GM23338 (cell line): ENCODE measurements at regions not wholly inside any gene's neighbourhood (a gene's known extent, or its start where the extent isn't known, plus 50 kb on each side); places are given as distances from the start of the nearest gene placed in this dataset.

Experiments used
- CREB1 ChIP-seq: fragments of 250-450 bp; sonication (Bioruptor Pico); IDR thresholded peaks from 2 replicates; pipeline ENCODE4 v1.5.0; 2020; ENCODE audit warnings: low read depth, mild to moderate bottlenecking, moderate library complexity
- EZH2 ChIP-seq: fragments of 200-600 bp; sonication (generic); IDR thresholded peaks from one replicate; pipeline ENCODE4 v1.8.0; 2017; ENCODE audit warnings: antibody characterized with exemption, mild to moderate bottlenecking, low read depth; ENCODE audit not compliant: unreplicated experiment
- EZH2phosphoT487 ChIP-seq: fragments of 200-600 bp; sonication (generic); IDR thresholded peaks from one replicate; pipeline ENCODE4 v1.8.1; 2018; ENCODE audit warnings: antibody characterized with exemption; ENCODE audit not compliant: unreplicated experiment
- POLR2AphosphoS5 ChIP-seq: IDR thresholded peaks from 2 replicates; pipeline ENCODE4 v1.6.1; 2016; ENCODE audit warnings: antibody characterized with exemption, low read depth
- ZNF114 ChIP-seq: fragments of 250-450 bp; sonication (Bioruptor Pico); IDR thresholded peaks from 2 replicates; pipeline ENCODE4 v1.5.0; 2020; ENCODE audit warnings: mild to moderate bottlenecking, moderate library complexity
- ZNF331 ChIP-seq: fragments of 250-450 bp; sonication (Bioruptor Pico); IDR thresholded peaks from 2 replicates; pipeline ENCODE4 v1.5.0; 2020; ENCODE audit warnings: low read depth, mild to moderate bottlenecking, moderate library complexity
- TF ChIP-seq, protein P1 (sequence below), 2 experiments: fragments of 200-600 bp in 1 of 2; sonication (generic) in 1 of 2; conservative IDR thresholded peaks; 2 replicates each; pipeline versions ENCODE4 v1.5.1 to v1.6.1; 2016 to 2017; ENCODE audit warnings: antibody characterized with exemption in 2 of 2, low read depth in 2 of 2, mild to moderate bottlenecking in 2 of 2, moderate library complexity in 1 of 2
- TF ChIP-seq, protein P2 (sequence below): IDR thresholded peaks from one replicate; pipeline ENCODE4 v1.6.1; 2018; ENCODE audit warnings: antibody characterized with exemption; ENCODE audit not compliant: unreplicated experiment

GRCh38 chr10:44696496-44696895, 214.6 kb upstream of the TMEM72 start:
- TF ChIP-seq, protein P1, sequence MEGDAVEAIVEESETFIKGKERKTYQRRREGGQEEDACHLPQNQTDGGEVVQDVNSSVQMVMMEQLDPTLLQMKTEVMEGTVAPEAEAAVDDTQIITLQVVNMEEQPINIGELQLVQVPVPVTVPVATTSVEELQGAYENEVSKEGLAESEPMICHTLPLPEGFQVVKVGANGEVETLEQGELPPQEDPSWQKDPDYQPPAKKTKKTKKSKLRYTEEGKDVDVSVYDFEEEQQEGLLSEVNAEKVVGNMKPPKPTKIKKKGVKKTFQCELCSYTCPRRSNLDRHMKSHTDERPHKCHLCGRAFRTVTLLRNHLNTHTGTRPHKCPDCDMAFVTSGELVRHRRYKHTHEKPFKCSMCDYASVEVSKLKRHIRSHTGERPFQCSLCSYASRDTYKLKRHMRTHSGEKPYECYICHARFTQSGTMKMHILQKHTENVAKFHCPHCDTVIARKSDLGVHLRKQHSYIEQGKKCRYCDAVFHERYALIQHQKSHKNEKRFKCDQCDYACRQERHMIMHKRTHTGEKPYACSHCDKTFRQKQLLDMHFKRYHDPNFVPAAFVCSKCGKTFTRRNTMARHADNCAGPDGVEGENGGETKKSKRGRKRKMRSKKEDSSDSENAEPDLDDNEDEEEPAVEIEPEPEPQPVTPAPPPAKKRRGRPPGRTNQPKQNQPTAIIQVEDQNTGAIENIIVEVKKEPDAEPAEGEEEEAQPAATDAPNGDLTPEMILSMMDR (conservative IDR thresholded peaks at IDR 0.05; ENCODE audit: low read depth in 2 of 2) = no peak
- TF ChIP-seq POLR2AphosphoS5 (no peak), CREB1 (CRISPR knock-in tag) (no peak), ZNF114 (CRISPR knock-in tag) (no peak), EZH2phosphoT487 (no peak), EZH2 (no peak), ZNF331 (CRISPR knock-in tag) (no peak)
- TF ChIP-seq, protein P2, sequence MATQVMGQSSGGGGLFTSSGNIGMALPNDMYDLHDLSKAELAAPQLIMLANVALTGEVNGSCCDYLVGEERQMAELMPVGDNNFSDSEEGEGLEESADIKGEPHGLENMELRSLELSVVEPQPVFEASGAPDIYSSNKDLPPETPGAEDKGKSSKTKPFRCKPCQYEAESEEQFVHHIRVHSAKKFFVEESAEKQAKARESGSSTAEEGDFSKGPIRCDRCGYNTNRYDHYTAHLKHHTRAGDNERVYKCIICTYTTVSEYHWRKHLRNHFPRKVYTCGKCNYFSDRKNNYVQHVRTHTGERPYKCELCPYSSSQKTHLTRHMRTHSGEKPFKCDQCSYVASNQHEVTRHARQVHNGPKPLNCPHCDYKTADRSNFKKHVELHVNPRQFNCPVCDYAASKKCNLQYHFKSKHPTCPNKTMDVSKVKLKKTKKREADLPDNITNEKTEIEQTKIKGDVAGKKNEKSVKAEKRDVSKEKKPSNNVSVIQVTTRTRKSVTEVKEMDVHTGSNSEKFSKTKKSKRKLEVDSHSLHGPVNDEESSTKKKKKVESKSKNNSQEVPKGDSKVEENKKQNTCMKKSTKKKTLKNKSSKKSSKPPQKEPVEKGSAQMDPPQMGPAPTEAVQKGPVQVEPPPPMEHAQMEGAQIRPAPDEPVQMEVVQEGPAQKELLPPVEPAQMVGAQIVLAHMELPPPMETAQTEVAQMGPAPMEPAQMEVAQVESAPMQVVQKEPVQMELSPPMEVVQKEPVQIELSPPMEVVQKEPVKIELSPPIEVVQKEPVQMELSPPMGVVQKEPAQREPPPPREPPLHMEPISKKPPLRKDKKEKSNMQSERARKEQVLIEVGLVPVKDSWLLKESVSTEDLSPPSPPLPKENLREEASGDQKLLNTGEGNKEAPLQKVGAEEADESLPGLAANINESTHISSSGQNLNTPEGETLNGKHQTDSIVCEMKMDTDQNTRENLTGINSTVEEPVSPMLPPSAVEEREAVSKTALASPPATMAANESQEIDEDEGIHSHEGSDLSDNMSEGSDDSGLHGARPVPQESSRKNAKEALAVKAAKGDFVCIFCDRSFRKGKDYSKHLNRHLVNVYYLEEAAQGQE = no peak
